K562 (cell line): ENCODE measurements at regions not wholly inside any gene's neighbourhood (a gene's known extent, or its start where the extent isn't known, plus 50 kb on each side); places are given as distances from the start of the nearest gene placed in this dataset.

Experiments
- ARID3B ChIP-seq: fragments of 250-450 bp; sonication (Bioruptor Pico); IDR thresholded peaks from 2 replicates; pipeline ENCODE4 v1.4.0; 2020; ENCODE audit warnings: borderline replicate concordance
- BCLAF1 ChIP-seq, 2 experiments: fragments of 450-650 bp in 1 of 2; IDR thresholded peaks; 2 replicates each; pipeline ENCODE4 v1.6.1; 2011 to 2017; ENCODE audit warnings: low read depth in 2 of 2, antibody characterized with exemption in 1 of 2, borderline replicate concordance in 1 of 2, low read length in 1 of 2, mild to moderate bottlenecking in 1 of 2, mixed read lengths in 1 of 2; ENCODE audit not compliant: control insufficient read depth in 1 of 2
- CHD2 ChIP-seq: IDR thresholded peaks from 2 replicates; pipeline ENCODE4 v1.6.1; 2011; ENCODE audit warnings: low read depth, low read length
- GTF2A2 ChIP-seq: IDR thresholded peaks from 2 replicates; pipeline ENCODE4 v1.6.1; 2016; ENCODE audit warnings: mild to moderate bottlenecking, missing genetic modification characterization, missing compliant biosample characterization
- HOXB6 ChIP-seq: fragments of 250-450 bp; sonication (Bioruptor Pico); IDR thresholded peaks from 2 replicates; pipeline ENCODE4 v1.5.1; 2022; ENCODE audit warnings: mild to moderate bottlenecking, borderline replicate concordance
- ID3 ChIP-seq, 2 experiments: fragments of 250-450 bp in 1 of 2; fragments of 450-650 bp in 1 of 2; sonication (Bioruptor Pico) in 1 of 2; IDR thresholded peaks; 2 replicates each; pipeline versions ENCODE4 v1.6.1 to v1.8.0; 2016 to 2021; ENCODE audit warnings: mild to moderate bottlenecking in 2 of 2, moderate library complexity in 2 of 2, missing compliant biosample characterization in 1 of 2, missing genetic modification characterization in 1 of 2
- KAT2B ChIP-seq: IDR thresholded peaks from one replicate; pipeline ENCODE4 v1.6.1; 2012; ENCODE audit warnings: low read depth, mild to moderate bottlenecking, control low read depth, inconsistent platforms, low read length, moderate library complexity
- L3MBTL2 ChIP-seq: fragments of 450-650 bp; IDR thresholded peaks from 2 replicates; pipeline ENCODE4 v1.6.1; 2016; ENCODE audit warnings: mild to moderate bottlenecking, moderate library complexity
- ZNF212 ChIP-seq: fragments of 450-650 bp; formaldehyde crosslinking; IDR thresholded peaks from 2 replicates; pipeline ENCODE4 v1.4.0; 2020; ENCODE audit warnings: mild to moderate bottlenecking
- ZNF695 ChIP-seq: fragments of 450-650 bp; formaldehyde crosslinking; IDR thresholded peaks from 2 replicates; pipeline ENCODE4 v1.4.0; 2020; ENCODE audit warnings: mild to moderate bottlenecking, moderate library complexity

GRCh38 chr13:104111031-104111430 lies 1044.8 kb upstream of the SLC10A2 start (continued):
- TF ChIP-seq ID3 (CRISPR knock-in tag; IDR thresholded peaks at IDR 0.05) (no peak), ID3 (tag; IDR thresholded peaks at IDR 0.05) (no peak), ZNF695 (CRISPR knock-in tag) (no peak), L3MBTL2 (no peak), HOXB6 (no peak), ZNF212 (no peak), ARID3B (CRISPR knock-in tag) (no peak), BCLAF1 (IDR thresholded peaks at IDR 0.05; ENCODE audit: borderline replicate concordance in 1 of 2, control insufficient read depth in 1 of 2, low read depth in 2 of 2, low read length in 1 of 2) (no peak), KAT2B (no peak), CHD2 (no peak), GTF2A2 (tag) (no peak)
